SK-N-SH (cell line): ENCODE measurements at regions not wholly inside any gene's neighbourhood (a gene's known extent, or its start where the extent isn't known, plus 50 kb on each side); places are given as distances from the start of the nearest gene placed in this dataset.

Source experiments
- CTCF ChIA-PET: fragments of 300-600, 350-600 bp; formaldehyde crosslinking; extraction: SDS; loops from one replicate; lab custom pipeline; 2021; lab: Yijun Ruan, JAX
- POLR2A ChIA-PET: fragments of 350-600 bp; sonication (Branson Sonifier 250); formaldehyde crosslinking; extraction: SDS; loops from one replicate; lab custom pipeline; 2020; ENCODE audit warnings: antibody characterized with exemption, inconsistent platforms; lab: Yijun Ruan, JAX
- DNase-seq: peaks from one replicate; pipeline ENCODE4 v3.0.0; 2012
- H2AFZ ChIP-seq: fragments of 200-600 bp; sonication (generic); 2 replicates; pipeline ENCODE4 v1.8.1; 2016; ENCODE audit warnings: antibody characterized with exemption, mild to moderate bottlenecking, low read depth
- H3F3A ChIP-seq: fragments of 200-600 bp; sonication (generic); replicated peaks from 2 replicates; pipeline ENCODE3; 2016; ENCODE audit warnings: antibody characterized with exemption, mild to moderate bottlenecking; ENCODE audit not compliant: insufficient read depth
- H3K27ac ChIP-seq, 2 experiments: fragments of 200-500 bp in 1 of 2; fragments of 200-600 bp in 1 of 2; sonication (Bioruptor generic) in 1 of 2; sonication (generic), shearing (Covaris generic) in 1 of 2; 2 replicates each; pipeline versions ENCODE4 v1.5.1 to v1.6.1; 2014 to 2016; ENCODE audit warnings: low read depth in 2 of 2, inconsistent platforms in 1 of 2, low read length in 1 of 2, mild to moderate bottlenecking in 1 of 2, mixed read lengths in 1 of 2
- H3K27me3 ChIP-seq: fragments of 200-600 bp; sonication (generic), shearing (Covaris generic); 2 replicates; pipeline ENCODE4 v1.6.1; 2016; ENCODE audit warnings: mixed run types; ENCODE audit not compliant: insufficient read depth
- H3K36me3 ChIP-seq, 2 experiments: fragments of 200-500 bp in 1 of 2; fragments of 200-600 bp in 1 of 2; sonication (Bioruptor generic) in 1 of 2; sonication (generic) in 1 of 2; replicated peaks in 1 of 2; 2 replicates each; pipeline versions ENCODE3 to v1.5.1; 2014 to 2016; ENCODE audit warnings: low read length in 1 of 2, mild to moderate bottlenecking in 1 of 2; ENCODE audit not compliant: insufficient read depth in 2 of 2, control insufficient read depth in 1 of 2
- H3K4me1 ChIP-seq, 2 experiments: fragments of 200-500 bp in 1 of 2; fragments of 200-600 bp in 1 of 2; sonication (Bioruptor generic) in 1 of 2; sonication (generic), shearing (Covaris generic) in 1 of 2; 2 replicates each; pipeline versions ENCODE4 v1.5.1 to v1.6.1; 2014 to 2016; ENCODE audit warnings: low read depth in 1 of 2, low read length in 1 of 2, mixed run types in 1 of 2; ENCODE audit not compliant: insufficient read depth in 2 of 2, control insufficient read depth in 1 of 2
- H3K4me2 ChIP-seq: fragments of 200-600 bp; sonication (generic), shearing (Covaris generic); 2 replicates; pipeline ENCODE4 v1.6.1; 2017; ENCODE audit warnings: mixed run types
- H3K4me3 ChIP-seq, 2 experiments: fragments of 200-500 bp in 1 of 2; fragments of 200-600 bp in 1 of 2; sonication (Bioruptor generic) in 1 of 2; sonication (generic), shearing (Covaris generic) in 1 of 2; 2 replicates each; pipeline versions ENCODE4 v1.5.1 to v1.8.1; 2014 to 2016; ENCODE audit warnings: low read depth in 2 of 2, inconsistent platforms in 1 of 2, low read length in 1 of 2, mild to moderate bottlenecking in 1 of 2, mixed read lengths in 1 of 2, moderate library complexity in 1 of 2
- H3K79me2 ChIP-seq: fragments of 200-600 bp; sonication (generic); 2 replicates; pipeline ENCODE4 v1.8.1; 2017; ENCODE audit warnings: mild to moderate bottlenecking; ENCODE audit not compliant: insufficient read depth
- H3K9ac ChIP-seq: fragments of 200-600 bp; sonication (generic); 2 replicates; pipeline ENCODE4 v1.6.1; 2017; ENCODE audit warnings: mixed run types
- H3K9me2 ChIP-seq: fragments of 200-600 bp; sonication (generic); 2 replicates; pipeline ENCODE4 v1.6.1; 2017; ENCODE audit warnings: mixed run types
- H3K9me3 ChIP-seq: fragments of 200-600 bp; sonication (generic); 2 replicates; pipeline ENCODE4 v1.6.1; 2017; ENCODE audit warnings: mixed run types, mild to moderate bottlenecking, moderate library complexity
- H4K20me1 ChIP-seq: fragments of 200-600 bp; sonication (generic); 2 replicates; pipeline ENCODE4 v1.6.1; 2017; ENCODE audit warnings: mild to moderate bottlenecking, mixed run types; ENCODE audit not compliant: insufficient read depth
- CHD2 ChIP-seq: fragments of 150-350 bp; IDR thresholded peaks from 2 replicates; pipeline ENCODE4 v1.6.1; 2018; ENCODE audit warnings: low read length; ENCODE audit not compliant: partially characterized antibody
- EP300 ChIP-seq, 2 experiments: IDR thresholded peaks; 2 replicates each; pipeline versions ENCODE4 v1.4.0 to v1.6.1; 2012; ENCODE audit warnings: borderline replicate concordance in 1 of 2, low read depth in 1 of 2, low read length in 1 of 2
- EZH2phosphoT487 ChIP-seq: fragments of 200-600 bp; sonication (generic); IDR thresholded peaks from 2 replicates; pipeline ENCODE4 v1.6.1; 2017; ENCODE audit warnings: low read depth, mixed run types, mild to moderate bottlenecking, antibody characterized with exemption, moderate library complexity, borderline replicate concordance
- FOSL2 ChIP-seq: IDR thresholded peaks from 2 replicates; pipeline ENCODE4 v1.4.0; 2012; ENCODE audit warnings: low read depth, mild to moderate bottlenecking, moderate library complexity, borderline replicate concordance
- FOXJ3 ChIP-seq: sonication (generic); formaldehyde crosslinking; IDR thresholded peaks from 2 replicates; pipeline ENCODE4 v1.5.1; 2020; ENCODE audit warnings: mild to moderate bottlenecking, missing genetic modification reagents
- GABPA ChIP-seq: IDR thresholded peaks from 2 replicates; pipeline ENCODE4 v1.4.0; 2012; ENCODE audit warnings: low read depth, mild to moderate bottlenecking
- GATA2 ChIP-seq: sonication (generic); formaldehyde crosslinking; IDR thresholded peaks from 2 replicates; pipeline ENCODE4 v1.5.0; 2020; ENCODE audit warnings: mild to moderate bottlenecking, missing genetic modification reagents
- JUND ChIP-seq: IDR thresholded peaks from 2 replicates; pipeline ENCODE4 v1.4.0; 2012
- MEF2A ChIP-seq: IDR thresholded peaks from 2 replicates; pipeline ENCODE4 v1.4.0; 2012; ENCODE audit warnings: low read depth, borderline replicate concordance
- MXI1 ChIP-seq: IDR thresholded peaks from 2 replicates; pipeline ENCODE4 v1.6.1; 2012; ENCODE audit warnings: mild to moderate bottlenecking, low read depth, low read length, improper control_type of control experiment
- NFIC ChIP-seq: IDR thresholded peaks from 2 replicates; pipeline ENCODE4 v1.4.0; 2012; ENCODE audit warnings: borderline replicate concordance
- POLR2AphosphoS5 ChIP-seq: IDR thresholded peaks from 2 replicates; pipeline ENCODE4 v1.6.1; 2012; ENCODE audit warnings: low read depth, low read length
- RAD21 ChIP-seq: IDR thresholded peaks from 2 replicates; pipeline ENCODE4 v1.6.1; 2012; ENCODE audit warnings: mild to moderate bottlenecking, low read length
- RCOR1 ChIP-seq: fragments of 150-350 bp; IDR thresholded peaks from 2 replicates; pipeline ENCODE4 v1.6.1; 2017; ENCODE audit warnings: antibody characterized with exemption, low read length
- RFX5 ChIP-seq: IDR thresholded peaks from 2 replicates; pipeline ENCODE4 v1.6.1; 2012; ENCODE audit warnings: mild to moderate bottlenecking, improper control_type of control experiment, low read length
- RXRA ChIP-seq: IDR thresholded peaks from 2 replicates; pipeline ENCODE4 v1.4.0; 2012; ENCODE audit warnings: low read depth, mild to moderate bottlenecking, borderline replicate concordance
- SIN3A ChIP-seq: IDR thresholded peaks from 2 replicates; pipeline ENCODE4 v1.6.1; 2012; ENCODE audit warnings: low read depth, mild to moderate bottlenecking, low read length, moderate library complexity, borderline replicate concordance
- TCF12 ChIP-seq: IDR thresholded peaks from 2 replicates; pipeline ENCODE4 v1.4.0; 2012
- TEAD4 ChIP-seq: IDR thresholded peaks from 2 replicates; pipeline ENCODE4 v1.4.0; 2012; ENCODE audit warnings: mild to moderate bottlenecking, borderline replicate concordance; ENCODE audit not compliant: insufficient read depth
- TF ChIP-seq, protein P1 (sequence below): fragments of 150-350 bp; IDR thresholded peaks from 2 replicates; pipeline ENCODE4 v1.6.1; 2017; ENCODE audit warnings: antibody characterized with exemption, low read length, low read depth, borderline replicate concordance
- TF ChIP-seq, protein P2 (sequence below): IDR thresholded peaks from 2 replicates; pipeline ENCODE4 v1.4.0; 2012; ENCODE audit warnings: low read depth
- TF ChIP-seq, protein P3 (sequence below): IDR thresholded peaks from 2 replicates; pipeline ENCODE4; 2012
- TF ChIP-seq, protein P4 (sequence below): IDR thresholded peaks from 2 replicates; pipeline ENCODE4 v1.4.0; 2012; ENCODE audit warnings: low read depth, borderline replicate concordance
- TF ChIP-seq, protein P5 (sequence below): fragments of 150-350 bp; IDR thresholded peaks from 2 replicates; pipeline ENCODE4 v1.6.1; 2016; ENCODE audit warnings: mild to moderate bottlenecking, low read depth, low read length
- TF ChIP-seq, protein P6 (sequence below): IDR thresholded peaks from 2 replicates; pipeline ENCODE4 v1.6.1; 2012; ENCODE audit warnings: mild to moderate bottlenecking, low read depth, low read length, moderate library complexity

DNA sequence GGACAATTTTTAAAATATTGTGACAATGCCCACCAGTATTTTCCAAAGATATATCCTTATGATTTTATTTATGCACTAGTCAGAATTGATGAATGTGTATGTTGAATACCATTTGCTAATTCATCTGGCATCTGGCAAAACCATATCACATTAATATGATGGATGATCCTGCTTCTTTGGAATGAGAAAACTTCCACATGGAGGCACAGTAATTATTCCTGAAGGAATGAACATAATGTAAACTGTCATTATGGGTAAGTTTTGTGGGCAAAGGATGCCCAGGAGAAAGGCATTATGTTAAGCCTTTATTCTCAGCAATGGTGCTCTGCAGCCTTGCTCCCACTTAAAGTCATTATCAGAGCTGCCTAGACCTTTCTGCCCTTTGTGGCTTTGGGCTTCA is 113.0 kb upstream of the MME start:
- Histone ChIP-seq H3K9ac (no peak overlapping the region), H3K4me2 (no peak overlapping the region), H3K9me2 (no peaks in the 10 kb centered on the region), H3K9me3 (no peaks in the 10 kb centered on the region), H3K79me2 (no peaks in the 10 kb centered on the region), H3K4me3 (no peak overlapping the region), H3K27ac (peak overlapping the region; percentile 20 to 61; a peak in 2 of 4 replicates), H2AFZ (no peak overlapping the region; the same call in 1 of the 2 replicates), H3K4me1 (peaks cover 0 to under 1% of the 10 kb centered on the region in 2 experiments; a peak in 2 of 4 replicates), H4K20me1 (no peaks in the 10 kb centered on the region), H3F3A (peaks cover 4% of the 10 kb centered on the region), H3K36me3 (no peaks in the 10 kb centered on the region), H3K27me3 (no peaks in the 10 kb centered on the region)
- CTCF ChIA-PET, result no interaction called here
- POLR2A ChIA-PET, result no interaction called here
- no peak for DNase-seq
- TF ChIP-seq, protein P1, sequence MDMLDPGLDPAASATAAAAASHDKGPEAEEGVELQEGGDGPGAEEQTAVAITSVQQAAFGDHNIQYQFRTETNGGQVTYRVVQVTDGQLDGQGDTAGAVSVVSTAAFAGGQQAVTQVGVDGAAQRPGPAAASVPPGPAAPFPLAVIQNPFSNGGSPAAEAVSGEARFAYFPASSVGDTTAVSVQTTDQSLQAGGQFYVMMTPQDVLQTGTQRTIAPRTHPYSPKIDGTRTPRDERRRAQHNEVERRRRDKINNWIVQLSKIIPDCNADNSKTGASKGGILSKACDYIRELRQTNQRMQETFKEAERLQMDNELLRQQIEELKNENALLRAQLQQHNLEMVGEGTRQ, result no peak
- no peak for TF ChIP-seq CHD2
- peak; percentile 75; the same call in 1 of the 2 replicates for TF ChIP-seq POLR2AphosphoS5
- TF ChIP-seq, protein P2, sequence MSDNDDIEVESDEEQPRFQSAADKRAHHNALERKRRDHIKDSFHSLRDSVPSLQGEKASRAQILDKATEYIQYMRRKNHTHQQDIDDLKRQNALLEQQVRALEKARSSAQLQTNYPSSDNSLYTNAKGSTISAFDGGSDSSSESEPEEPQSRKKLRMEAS, result peak; percentile 43; the same call in 1 of the 2 replicates
- peak; percentile 97 for TF ChIP-seq TCF12
- no peak for TF ChIP-seq FOXJ3 (CRISPR knock-in tag)
- TF ChIP-seq, protein P3, sequence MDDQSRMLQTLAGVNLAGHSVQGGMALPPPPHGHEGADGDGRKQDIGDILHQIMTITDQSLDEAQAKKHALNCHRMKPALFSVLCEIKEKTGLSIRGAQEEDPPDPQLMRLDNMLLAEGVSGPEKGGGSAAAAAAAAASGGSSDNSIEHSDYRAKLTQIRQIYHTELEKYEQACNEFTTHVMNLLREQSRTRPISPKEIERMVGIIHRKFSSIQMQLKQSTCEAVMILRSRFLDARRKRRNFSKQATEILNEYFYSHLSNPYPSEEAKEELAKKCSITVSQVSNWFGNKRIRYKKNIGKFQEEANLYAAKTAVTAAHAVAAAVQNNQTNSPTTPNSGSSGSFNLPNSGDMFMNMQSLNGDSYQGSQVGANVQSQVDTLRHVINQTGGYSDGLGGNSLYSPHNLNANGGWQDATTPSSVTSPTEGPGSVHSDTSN, result peak; percentile 98
- peak; percentile 70 for TF ChIP-seq FOSL2
- TF ChIP-seq GATA2 (CRISPR knock-in tag), result no peak
- TF ChIP-seq NFIC, result peak; percentile 79
- TF ChIP-seq, protein P4, sequence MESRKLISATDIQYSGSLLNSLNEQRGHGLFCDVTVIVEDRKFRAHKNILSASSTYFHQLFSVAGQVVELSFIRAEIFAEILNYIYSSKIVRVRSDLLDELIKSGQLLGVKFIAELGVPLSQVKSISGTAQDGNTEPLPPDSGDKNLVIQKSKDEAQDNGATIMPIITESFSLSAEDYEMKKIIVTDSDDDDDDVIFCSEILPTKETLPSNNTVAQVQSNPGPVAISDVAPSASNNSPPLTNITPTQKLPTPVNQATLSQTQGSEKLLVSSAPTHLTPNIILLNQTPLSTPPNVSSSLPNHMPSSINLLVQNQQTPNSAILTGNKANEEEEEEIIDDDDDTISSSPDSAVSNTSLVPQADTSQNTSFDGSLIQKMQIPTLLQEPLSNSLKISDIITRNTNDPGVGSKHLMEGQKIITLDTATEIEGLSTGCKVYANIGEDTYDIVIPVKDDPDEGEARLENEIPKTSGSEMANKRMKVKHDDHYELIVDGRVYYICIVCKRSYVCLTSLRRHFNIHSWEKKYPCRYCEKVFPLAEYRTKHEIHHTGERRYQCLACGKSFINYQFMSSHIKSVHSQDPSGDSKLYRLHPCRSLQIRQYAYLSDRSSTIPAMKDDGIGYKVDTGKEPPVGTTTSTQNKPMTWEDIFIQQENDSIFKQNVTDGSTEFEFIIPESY, result peak; percentile 72; the same call in 1 of the 2 replicates
- TF ChIP-seq, protein P5, sequence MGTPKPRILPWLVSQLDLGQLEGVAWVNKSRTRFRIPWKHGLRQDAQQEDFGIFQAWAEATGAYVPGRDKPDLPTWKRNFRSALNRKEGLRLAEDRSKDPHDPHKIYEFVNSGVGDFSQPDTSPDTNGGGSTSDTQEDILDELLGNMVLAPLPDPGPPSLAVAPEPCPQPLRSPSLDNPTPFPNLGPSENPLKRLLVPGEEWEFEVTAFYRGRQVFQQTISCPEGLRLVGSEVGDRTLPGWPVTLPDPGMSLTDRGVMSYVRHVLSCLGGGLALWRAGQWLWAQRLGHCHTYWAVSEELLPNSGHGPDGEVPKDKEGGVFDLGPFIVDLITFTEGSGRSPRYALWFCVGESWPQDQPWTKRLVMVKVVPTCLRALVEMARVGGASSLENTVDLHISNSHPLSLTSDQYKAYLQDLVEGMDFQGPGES, result no peak
- TF ChIP-seq RCOR1, result no peak
- no peak for TF ChIP-seq GABPA
- no peak for TF ChIP-seq RFX5
- peak; percentile 70 to 97 for TF ChIP-seq EP300 (IDR thresholded peaks at IDR 0.05; ENCODE audit: borderline replicate concordance in 1 of 2, low read depth in 1 of 2, low read length in 1 of 2)
- TF ChIP-seq, protein P6, sequence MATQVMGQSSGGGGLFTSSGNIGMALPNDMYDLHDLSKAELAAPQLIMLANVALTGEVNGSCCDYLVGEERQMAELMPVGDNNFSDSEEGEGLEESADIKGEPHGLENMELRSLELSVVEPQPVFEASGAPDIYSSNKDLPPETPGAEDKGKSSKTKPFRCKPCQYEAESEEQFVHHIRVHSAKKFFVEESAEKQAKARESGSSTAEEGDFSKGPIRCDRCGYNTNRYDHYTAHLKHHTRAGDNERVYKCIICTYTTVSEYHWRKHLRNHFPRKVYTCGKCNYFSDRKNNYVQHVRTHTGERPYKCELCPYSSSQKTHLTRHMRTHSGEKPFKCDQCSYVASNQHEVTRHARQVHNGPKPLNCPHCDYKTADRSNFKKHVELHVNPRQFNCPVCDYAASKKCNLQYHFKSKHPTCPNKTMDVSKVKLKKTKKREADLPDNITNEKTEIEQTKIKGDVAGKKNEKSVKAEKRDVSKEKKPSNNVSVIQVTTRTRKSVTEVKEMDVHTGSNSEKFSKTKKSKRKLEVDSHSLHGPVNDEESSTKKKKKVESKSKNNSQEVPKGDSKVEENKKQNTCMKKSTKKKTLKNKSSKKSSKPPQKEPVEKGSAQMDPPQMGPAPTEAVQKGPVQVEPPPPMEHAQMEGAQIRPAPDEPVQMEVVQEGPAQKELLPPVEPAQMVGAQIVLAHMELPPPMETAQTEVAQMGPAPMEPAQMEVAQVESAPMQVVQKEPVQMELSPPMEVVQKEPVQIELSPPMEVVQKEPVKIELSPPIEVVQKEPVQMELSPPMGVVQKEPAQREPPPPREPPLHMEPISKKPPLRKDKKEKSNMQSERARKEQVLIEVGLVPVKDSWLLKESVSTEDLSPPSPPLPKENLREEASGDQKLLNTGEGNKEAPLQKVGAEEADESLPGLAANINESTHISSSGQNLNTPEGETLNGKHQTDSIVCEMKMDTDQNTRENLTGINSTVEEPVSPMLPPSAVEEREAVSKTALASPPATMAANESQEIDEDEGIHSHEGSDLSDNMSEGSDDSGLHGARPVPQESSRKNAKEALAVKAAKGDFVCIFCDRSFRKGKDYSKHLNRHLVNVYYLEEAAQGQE, result 0 out of 2 replicates have a peak, but pooled peaks have one; percentile 24
- peak; percentile 94 for TF ChIP-seq JUND
- TF ChIP-seq EZH2phosphoT487, result no peak
- TF ChIP-seq RXRA, result 0 out of 2 replicates have a peak, but pooled peaks have one; percentile 24
- 0 out of 2 replicates have a peak, but pooled peaks have one; percentile 27 for TF ChIP-seq MEF2A
- peak; percentile 70; the same call in 1 of the 2 replicates for TF ChIP-seq SIN3A
- TF ChIP-seq RAD21, result no peak
- peak; percentile 95 for TF ChIP-seq TEAD4
- no peak for TF ChIP-seq MXI1
